H1 (cell line): ENCODE measurements at regions not wholly inside any gene's neighbourhood (a gene's known extent, or its start where the extent isn't known, plus 50 kb on each side); places are given as distances from the start of the nearest gene placed in this dataset.

Source experiments
- CTCF ChIA-PET: fragments of 300-600 bp; sonication (Branson Sonifier 250); formaldehyde crosslinking; loops from one replicate; lab custom pipeline; 2021; ENCODE audit not compliant: partially characterized antibody; lab: Charles Lee
- POLR2A ChIA-PET: fragments of 300-600 bp; sonication (Branson Sonifier 250); formaldehyde crosslinking; loops from one replicate; lab custom pipeline; 2021; ENCODE audit warnings: inconsistent platforms; ENCODE audit not compliant: partially characterized antibody; lab: Charles Lee
- DNase-seq, 2 experiments: peaks; one replicate each; pipeline versions ENCODE4 v3.0.0 to v3.0.0-alpha.2; 2010 to 2022; ENCODE audit warnings: low spot score in 2 of 2, low read depth in 1 of 2, mixed read lengths in 1 of 2
- FAIRE-seq: peaks from 2 replicates; lab custom pipeline; 2011; peaks lifted over from hg19 to GRCh38; lab: Jason Lieb, UNC
- H2AFZ ChIP-seq: 2 replicates; pipeline ENCODE4 v1.8.1; 2012; ENCODE audit warnings: low read length, inconsistent platforms
- H2AK5ac ChIP-seq: 2 replicates; pipeline ENCODE4 v1.6.1; 2013; ENCODE audit warnings: low read depth, low read length
- H2BK120ac ChIP-seq: replicated peaks from 2 replicates; pipeline ENCODE3; 2013; ENCODE audit warnings: low read depth, low read length, inconsistent platforms
- H2BK12ac ChIP-seq: 2 replicates; pipeline ENCODE4 v1.6.1; 2013; ENCODE audit warnings: low read depth, low read length
- H2BK15ac ChIP-seq: 2 replicates; pipeline ENCODE4 v1.6.1; 2013; ENCODE audit warnings: low read length
- H2BK20ac ChIP-seq: 2 replicates; pipeline ENCODE4 v1.6.1; 2013; ENCODE audit warnings: low read length
- H2BK5ac ChIP-seq: 2 replicates; pipeline ENCODE4 v1.6.1; 2013; ENCODE audit warnings: low read depth, low read length
- H3K14ac ChIP-seq: 2 replicates; pipeline ENCODE4 v1.6.1; 2013; ENCODE audit warnings: inconsistent platforms; ENCODE audit not compliant: insufficient read length
- H3K18ac ChIP-seq: 2 replicates; pipeline ENCODE4 v1.6.1; 2013; ENCODE audit warnings: low read length; ENCODE audit errors: extremely low read depth
- H3K23ac ChIP-seq: 2 replicates; pipeline ENCODE4 v1.6.1; 2013; ENCODE audit warnings: inconsistent platforms; ENCODE audit not compliant: insufficient read length
- H3K23me2 ChIP-seq: 2 replicates; pipeline ENCODE4 v1.6.1; 2013; ENCODE audit warnings: low read depth, low read length
- H3K27ac ChIP-seq: 2 replicates; pipeline ENCODE4 v1.6.1; 2011; ENCODE audit warnings: low read depth, low read length, inconsistent platforms
- H3K27me3 ChIP-seq, 4 experiments: replicated peaks in 1 of 4; 1 replicate in 1 of 4; 2 replicates in 3 of 4; pipeline versions ENCODE4 v1.6.1 to v1.8.1; 2011 to 2013; ENCODE audit warnings: low read length in 3 of 4, mild to moderate bottlenecking in 3 of 4, inconsistent platforms in 2 of 4, mixed read lengths in 2 of 4, moderate library complexity in 1 of 4; ENCODE audit not compliant: control insufficient read depth in 3 of 4, insufficient read depth in 3 of 4; ENCODE audit errors: extremely low read depth in 1 of 4
- H3K36me3 ChIP-seq, 4 experiments: 2 replicates each; pipeline versions ENCODE4 v1.6.1 to v1.8.1; 2011 to 2013; ENCODE audit warnings: mild to moderate bottlenecking in 4 of 4, low read length in 3 of 4, moderate library complexity in 2 of 4, control low read depth in 1 of 4, inconsistent platforms in 1 of 4; ENCODE audit not compliant: insufficient read depth in 4 of 4, control insufficient read depth in 2 of 4
- H3K4ac ChIP-seq: replicated peaks from 2 replicates; pipeline ENCODE3; 2013; ENCODE audit warnings: low read length, low read depth, mixed read lengths, inconsistent platforms; ENCODE audit not compliant: insufficient read length
- H3K4me1 ChIP-seq, 4 experiments: replicated peaks in 1 of 4; 1 replicate in 1 of 4; 2 replicates in 3 of 4; pipeline versions ENCODE4 v1.6.1 to v1.8.1; 2011 to 2013; ENCODE audit warnings: low read length in 3 of 4, inconsistent platforms in 2 of 4, mixed read lengths in 1 of 4; ENCODE audit not compliant: insufficient read depth in 4 of 4, control insufficient read depth in 3 of 4
- H3K4me2 ChIP-seq, 2 experiments: 2 replicates each; pipeline versions ENCODE4 v1.6.1 to v1.8.1; 2011 to 2013; ENCODE audit warnings: low read depth in 2 of 2, low read length in 2 of 2, control low read depth in 1 of 2, inconsistent platforms in 1 of 2, mild to moderate bottlenecking in 1 of 2; ENCODE audit not compliant: insufficient read depth in 1 of 2
- H3K4me3 ChIP-seq, 4 experiments: fragments of 200-600, 300-600 bp in 1 of 4; sonication (generic), shearing (Covaris generic), sonication (Bioruptor Twin) in 1 of 4; 2 replicates each; pipeline versions ENCODE4 v1.5.1 to v1.8.1; 2011 to 2016; ENCODE audit warnings: low read length in 4 of 4, low read depth in 3 of 4, control low read depth in 2 of 4, inconsistent platforms in 2 of 4, mild to moderate bottlenecking in 2 of 4, mixed read lengths in 1 of 4, moderate library complexity in 1 of 4; ENCODE audit not compliant: insufficient read depth in 2 of 4; ENCODE audit errors: extremely low read depth in 1 of 4
- H3K56ac ChIP-seq: replicated peaks from 2 replicates; pipeline ENCODE3; 2013; ENCODE audit warnings: low read depth, mild to moderate bottlenecking, mixed read lengths, low read length, inconsistent platforms; ENCODE audit not compliant: insufficient read length
- H3K79me1 ChIP-seq: 2 replicates; pipeline ENCODE4 v1.6.1; 2013; ENCODE audit warnings: low read depth, low read length, control low read depth
- H3K79me2 ChIP-seq, 2 experiments: 2 replicates each; pipeline versions ENCODE4 v1.6.1 to v1.8.1; 2012 to 2013; ENCODE audit warnings: low read length in 2 of 2, mild to moderate bottlenecking in 2 of 2, inconsistent platforms in 1 of 2; ENCODE audit not compliant: insufficient read depth in 2 of 2, control insufficient read depth in 1 of 2
- H3K9ac ChIP-seq, 4 experiments: replicated peaks in 1 of 4; 1 replicate in 1 of 4; 2 replicates in 3 of 4; pipeline versions ENCODE4 v1.6.1 to v1.8.1; 2011 to 2013; ENCODE audit warnings: low read depth in 3 of 4, low read length in 3 of 4, control low read depth in 2 of 4, mild to moderate bottlenecking in 2 of 4, moderate library complexity in 2 of 4, inconsistent platforms in 1 of 4; ENCODE audit errors: extremely low read depth in 1 of 4
- H3K9me3 ChIP-seq, 2 experiments: 2 replicates each; pipeline versions ENCODE4 v1.6.1 to v1.8.1; 2012 to 2013; ENCODE audit warnings: mild to moderate bottlenecking in 2 of 2, moderate library complexity in 2 of 2, control low read depth in 1 of 2, inconsistent platforms in 1 of 2, low read depth in 1 of 2, low read length in 1 of 2, mixed read lengths in 1 of 2; ENCODE audit not compliant: insufficient read depth in 2 of 2
- H4K20me1 ChIP-seq, 2 experiments: replicated peaks in 1 of 2; 2 replicates each; pipeline versions ENCODE3 to v1.8.1; 2011 to 2013; ENCODE audit warnings: inconsistent platforms in 2 of 2, low read length in 2 of 2, mild to moderate bottlenecking in 1 of 2; ENCODE audit not compliant: insufficient read depth in 2 of 2, control insufficient read depth in 1 of 2
- H4K5ac ChIP-seq: 2 replicates; pipeline ENCODE4 v1.6.1; 2013; ENCODE audit warnings: low read length, low read depth, mixed read lengths, inconsistent platforms; ENCODE audit not compliant: insufficient read length
- H4K8ac ChIP-seq: 2 replicates; pipeline ENCODE4 v1.8.0; 2013; ENCODE audit warnings: mild to moderate bottlenecking, moderate library complexity, low read length, inconsistent platforms; ENCODE audit not compliant: insufficient read depth; ENCODE audit errors: extremely low read depth
- H4K91ac ChIP-seq: replicated peaks from 2 replicates; pipeline ENCODE3; 2013; ENCODE audit warnings: low read length, mixed read lengths, inconsistent platforms; ENCODE audit not compliant: insufficient read length
- CEBPB ChIP-seq: IDR thresholded peaks from 2 replicates; pipeline ENCODE4 v1.6.1; 2012; ENCODE audit warnings: low read depth, low read length
- CHD2 ChIP-seq: IDR thresholded peaks from 2 replicates; pipeline ENCODE4 v1.6.1; 2012; ENCODE audit warnings: low read length, improper control_type of control experiment
- GTF2F1 ChIP-seq: IDR thresholded peaks from 2 replicates; pipeline ENCODE4 v1.6.1; 2012; ENCODE audit warnings: low read depth, low read length, improper control_type of control experiment, borderline replicate concordance
- WGBS, 2 experiments: shearing (Covaris generic) in 1 of 2; methylation state at CpG; one replicate each; pipeline versions ENCODE4 v1.1.6 to v1.1.7; 2013 to 2015; ENCODE audit warnings: low lambda C conversion rate in 2 of 2, mixed read lengths in 2 of 2, inconsistent platforms in 1 of 2, low coverage in 1 of 2, missing lambda C conversion rate in 1 of 2; ENCODE audit not compliant: insufficient replicate concordance in 2 of 2, insufficient coverage in 1 of 2, insufficient read length in 1 of 2; ENCODE audit errors: extremely low coverage in 1 of 2, missing lambda C conversion rate in 1 of 2; 5-methylcytosine and 5-hydroxymethylcytosine counted together

DNA sequence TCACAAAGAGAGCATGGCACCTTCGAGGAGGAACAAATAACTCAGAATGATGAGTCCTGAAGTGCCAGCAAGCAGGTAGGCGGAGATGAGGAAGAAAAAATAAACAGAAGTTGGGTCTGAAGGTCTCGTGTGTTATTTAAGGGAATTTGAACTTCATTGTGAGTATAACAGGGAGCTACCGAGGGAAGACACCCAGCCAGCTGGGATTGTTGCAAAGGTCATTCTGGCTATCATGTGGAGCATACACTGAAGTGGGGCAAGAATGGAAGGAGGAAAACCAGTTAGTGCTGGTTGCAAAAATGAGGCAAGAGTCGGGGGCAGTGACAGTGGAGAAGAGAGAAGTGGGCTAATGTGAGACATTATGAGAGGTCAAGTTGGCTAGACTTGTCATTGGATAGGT, 53.6 kb upstream of the RAP1A start:
- H2BK15ac ChIP-seq = no peak overlapping the region
- H4K91ac ChIP-seq = no peak overlapping the region
- no peaks in the 10 kb centered on the region; a peak in 1 of 7 replicates for H3K4me1 ChIP-seq
- no peak overlapping the region for H3K27ac ChIP-seq
- no peak overlapping the region for H3K4ac ChIP-seq
- no peak overlapping the region for H3K23ac ChIP-seq
- H4K20me1 ChIP-seq = no peaks in the 10 kb centered on the region
- no peaks in the 10 kb centered on the region for H3K79me1 ChIP-seq
- no peak overlapping the region for H4K8ac ChIP-seq
- 83% methylated on average over 5 of the region's 5 CpGs; no CpG with 5 or more reads in 1 of the 2 experiments for WGBS, 2 experiments
- H3K36me3 ChIP-seq = no peaks in the 10 kb centered on the region
- no peak overlapping the region for H2BK20ac ChIP-seq
- TF ChIP-seq CHD2 (no peak), CEBPB (no peak), GTF2F1 (no peak)
- no peaks in the 10 kb centered on the region for H3K27me3 ChIP-seq
- POLR2A ChIA-PET = no interaction called here
- no peak overlapping the region for H3K56ac ChIP-seq
- H3K14ac ChIP-seq = no peak overlapping the region
- no peak overlapping the region for H4K5ac ChIP-seq
- DNase-seq (no peak), FAIRE-seq (no peak)
- no peak overlapping the region for H2BK12ac ChIP-seq
- no peaks in the 10 kb centered on the region for H3K23me2 ChIP-seq
- no peak overlapping the region for H3K4me3 ChIP-seq
- H3K79me2 ChIP-seq = no peaks in the 10 kb centered on the region
- no peaks in the 10 kb centered on the region for H3K9me3 ChIP-seq
- H3K4me2 ChIP-seq = no peak overlapping the region
- CTCF ChIA-PET = interaction anchor here (1.4 to 1.7 kb wide), 2 partner anchors 16 to 58 kb away, joined by 3 to 7 read pairs; no protein-coding TSS in a partner anchor
- H2BK5ac ChIP-seq = no peak overlapping the region
- H3K18ac ChIP-seq = no peak overlapping the region
- H2AFZ ChIP-seq = no peak overlapping the region
- no peak overlapping the region for H3K9ac ChIP-seq
- no peak overlapping the region for H2BK120ac ChIP-seq
- H2AK5ac ChIP-seq = no peak overlapping the region
